ENCODE measurements at regions not wholly inside any gene's neighbourhood (a gene's known extent, or its start where the extent isn't known, plus 50 kb on each side); places are given as distances from the start of the nearest gene placed in this dataset.
A peak's percentile ranks its signal among the peaks of the same experiment; 100 is the strongest.

DNA sequence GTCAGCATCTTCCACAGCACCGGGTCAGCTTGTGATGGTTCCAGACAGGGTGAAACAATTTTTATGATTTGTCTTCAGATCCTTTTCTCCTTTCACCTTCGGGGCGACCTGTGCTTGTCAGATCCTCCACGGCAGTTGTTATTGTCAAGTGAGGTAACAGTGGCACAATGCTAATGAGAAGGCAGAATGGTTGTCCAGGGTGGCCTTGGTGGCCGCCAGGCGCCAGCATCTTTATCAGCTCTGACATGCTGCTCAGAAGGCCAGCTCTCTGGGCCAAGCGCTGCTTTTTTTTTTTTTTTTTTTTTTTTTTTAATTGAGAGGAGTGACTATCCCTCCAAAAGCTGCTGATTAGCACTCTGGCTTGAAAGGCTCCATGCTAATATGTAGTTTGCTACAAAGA is 52.3 kb upstream of the MGAT5 start:
- peak overlapping the region; percentile 27 for H3K27ac Mint-ChIP-seq
- ChIA-PET CTCF (interaction anchor here (0.9 to 4.1 kb wide), 4 partner anchors 14 to 83 kb away, joined by 4 to 18 read pairs (median 4); no protein-coding TSS in a partner anchor), POLR2A (no interaction called here)
- TF ChIP-seq CTCF (IDR thresholded peaks at IDR 0.05) (no peak), EZH2 (IDR thresholded peaks at IDR 0.05; ENCODE audit: borderline replicate concordance, insufficient read depth, low read depth, low read length, poor library complexity, severe bottlenecking) (no peak)
- Histone ChIP-seq H3K4me1 (ENCODE audit: control insufficient read depth in 2 of 2, insufficient read depth in 2 of 2, low read length in 2 of 2) (peaks cover 52 to 66% of the 10 kb centered on the region in 2 donors), H3K4me2 (replicated peaks; ENCODE audit: low read depth, low read length, poor library complexity, severe bottlenecking) (no peak overlapping the region), H4K20me1 (ENCODE audit: control insufficient read depth, insufficient read depth, low read length, poor library complexity, severe bottlenecking) (peaks cover 46% of the 10 kb centered on the region), H3K9me3 (ENCODE audit: control extremely low read depth in 1 of 3, control insufficient read depth in 2 of 3, insufficient read depth in 1 of 3, low read length in 2 of 3) (no peaks in the 10 kb centered on the region), H3K36me3 (replicated peaks in 1 of 2; ENCODE audit: control extremely low read depth in 1 of 2, control insufficient read depth in 1 of 2, extremely low read depth in 1 of 2, insufficient read depth in 2 of 2, low read length in 1 of 2) (peaks cover 0 to 6% of the 10 kb centered on the region in 2 experiments), H3K27ac (ENCODE audit: low read length in 2 of 2) (peak overlapping the region in 1 of 2 donors; percentile 15), H3K4me3 (ENCODE audit: control extremely low read depth in 1 of 5, extremely low read depth in 1 of 5, insufficient read depth in 1 of 5, low read depth in 2 of 5, low read length in 4 of 5) (no peak overlapping the region), H3K9ac (ENCODE audit: low read length) (no peak overlapping the region), H3K27me3 (replicated peaks in 1 of 4; ENCODE audit: control extremely low read depth in 1 of 4, control insufficient read depth in 3 of 4, insufficient read depth in 4 of 4, low read length in 3 of 4) (no peaks in the 10 kb centered on the region), H2AFZ (ENCODE audit: insufficient read depth, low read depth, low read length, poor library complexity, severe bottlenecking) (no peak overlapping the region), H3K79me2 (ENCODE audit: control insufficient read depth, insufficient read depth, low read length) (peaks cover 99% of the 10 kb centered on the region)
- H3K9me3 Mint-ChIP-seq (ENCODE audit: insufficient read depth), result no peaks in the 10 kb centered on the region
- no peak overlapping the region for H3K4me3 Mint-ChIP-seq
- ATAC-seq (ENCODE audit: low read depth) (no peak), DNase-seq (no peak)
- intact Hi-C loops (cut with micrococcal nuclease), result no loop called here
- WGBS (ENCODE audit: insufficient coverage), result 100% methylated on average over 3 of the region's 7 CpGs
- peaks cover 58% of the 10 kb centered on the region for H3K4me1 Mint-ChIP-seq
- no peaks in the 10 kb centered on the region for H3K27me3 Mint-ChIP-seq

DNA sequence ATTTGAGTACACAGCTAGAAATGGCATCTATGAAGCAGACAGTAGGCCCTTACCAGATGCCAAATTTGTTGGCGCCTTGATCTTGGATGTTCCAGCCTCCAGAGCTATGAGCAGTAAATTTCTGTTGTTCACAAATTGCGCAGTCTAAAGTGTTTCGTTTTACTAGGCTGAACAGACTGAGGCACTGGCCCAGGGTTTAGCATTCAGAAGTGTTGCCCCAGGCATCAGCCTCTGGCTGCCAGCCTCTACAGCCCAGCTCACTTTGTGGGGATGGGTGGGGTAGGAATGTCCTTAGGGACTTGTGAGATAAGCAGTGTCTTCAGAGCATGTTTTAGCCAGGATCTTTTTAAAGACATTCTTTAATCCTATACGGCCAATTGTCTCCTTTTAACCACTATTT is 51.5 kb upstream of the MGAT5 start:
- WGBS (ENCODE audit: insufficient coverage), result 98% methylated on average over 3 of the region's 4 CpGs
- intact Hi-C loops (cut with micrococcal nuclease), result no loop called here
- Histone ChIP-seq H3K9ac (ENCODE audit: low read length) (no peak overlapping the region), H3K36me3 (replicated peaks in 1 of 2; ENCODE audit: control extremely low read depth in 1 of 2, control insufficient read depth in 1 of 2, extremely low read depth in 1 of 2, insufficient read depth in 2 of 2, low read length in 1 of 2) (peaks cover 2 to 6% of the 10 kb centered on the region in 2 experiments), H4K20me1 (ENCODE audit: control insufficient read depth, insufficient read depth, low read length, poor library complexity, severe bottlenecking) (peaks cover 46% of the 10 kb centered on the region), H3K4me1 (ENCODE audit: control insufficient read depth in 2 of 2, insufficient read depth in 2 of 2, low read length in 2 of 2) (peaks cover 52 to 66% of the 10 kb centered on the region in 2 donors), H3K27ac (ENCODE audit: low read length in 2 of 2) (peak overlapping the region in 1 of 2 donors; percentile 4), H3K27me3 (replicated peaks in 1 of 4; ENCODE audit: control extremely low read depth in 1 of 4, control insufficient read depth in 3 of 4, insufficient read depth in 4 of 4, low read length in 3 of 4) (no peaks in the 10 kb centered on the region), H3K9me3 (ENCODE audit: control extremely low read depth in 1 of 3, control insufficient read depth in 2 of 3, insufficient read depth in 1 of 3, low read length in 2 of 3) (no peaks in the 10 kb centered on the region), H3K79me2 (ENCODE audit: control insufficient read depth, insufficient read depth, low read length) (peaks cover 99% of the 10 kb centered on the region), H2AFZ (ENCODE audit: insufficient read depth, low read depth, low read length, poor library complexity, severe bottlenecking) (no peak overlapping the region), H3K4me3 (ENCODE audit: control extremely low read depth in 1 of 5, extremely low read depth in 1 of 5, insufficient read depth in 1 of 5, low read depth in 2 of 5, low read length in 4 of 5) (no peak overlapping the region), H3K4me2 (replicated peaks; ENCODE audit: low read depth, low read length, poor library complexity, severe bottlenecking) (no peak overlapping the region)
- ATAC-seq (ENCODE audit: low read depth) (no peak), DNase-seq (no peak)
- H3K9me3 Mint-ChIP-seq (ENCODE audit: insufficient read depth), result no peaks in the 10 kb centered on the region
- H3K4me3 Mint-ChIP-seq, result no peak overlapping the region
- CTCF ChIA-PET, result interaction anchor here (0.6 to 6.5 kb wide), 7 partner anchors 12 to 317 kb away, joined by 3 to 88 read pairs (median 4); no protein-coding TSS in a partner anchor
- peaks cover 49% of the 10 kb centered on the region for H3K4me1 Mint-ChIP-seq
- POLR2A ChIA-PET, result no interaction called here
- peak overlapping the region; percentile 32 for H3K27ac Mint-ChIP-seq
- TF ChIP-seq CTCF (IDR thresholded peaks at IDR 0.05) (no peak), EZH2 (IDR thresholded peaks at IDR 0.05; ENCODE audit: borderline replicate concordance, insufficient read depth, low read depth, low read length, poor library complexity, severe bottlenecking) (no peak)
- H3K27me3 Mint-ChIP-seq, result no peaks in the 10 kb centered on the region
